ENCODE measurements at regions not wholly inside any gene's neighbourhood (a gene's known extent, or its start where the extent isn't known, plus 50 kb on each side); places are given as distances from the start of the nearest gene placed in this dataset.
"Not testable (repeated sequence)": the region's sequence is repeated elsewhere in the genome, so short reads cannot be mapped to it uniquely, and the experiment has no call there.

- no peak for DNase-seq
These were observed 261.6 kb upstream of the KYNU start for GRCh38 chr2:142615876-142616275.

- not testable (repeated sequence) for DNase-seq
These were observed 264.3 kb upstream of the KYNU start for GRCh38 chr2:142613193-142613592.

DNA sequence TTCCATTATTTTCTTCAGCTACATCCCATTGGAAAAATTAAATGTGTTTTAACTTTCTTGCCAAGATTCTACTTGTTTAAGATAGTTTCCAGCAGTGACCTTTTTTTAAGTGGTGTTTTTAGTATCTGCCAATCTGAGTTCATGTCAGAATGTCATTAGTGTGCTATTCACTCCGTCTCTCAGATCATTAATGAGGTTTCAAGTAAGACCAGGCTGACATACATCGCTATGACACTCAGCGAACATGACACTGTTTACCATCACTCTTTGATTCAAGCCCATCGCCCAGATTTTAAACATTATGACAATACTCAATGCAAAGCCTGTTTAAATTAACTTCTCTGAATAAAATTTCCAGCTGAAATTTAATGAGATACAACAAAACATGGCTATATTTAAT is 272.0 kb upstream of the KYNU start:
- no peak for DNase-seq

GRCh38 chr2:142603759-142604158 is 273.7 kb upstream of the KYNU start:
- DNase-seq, result no peak

DNA sequence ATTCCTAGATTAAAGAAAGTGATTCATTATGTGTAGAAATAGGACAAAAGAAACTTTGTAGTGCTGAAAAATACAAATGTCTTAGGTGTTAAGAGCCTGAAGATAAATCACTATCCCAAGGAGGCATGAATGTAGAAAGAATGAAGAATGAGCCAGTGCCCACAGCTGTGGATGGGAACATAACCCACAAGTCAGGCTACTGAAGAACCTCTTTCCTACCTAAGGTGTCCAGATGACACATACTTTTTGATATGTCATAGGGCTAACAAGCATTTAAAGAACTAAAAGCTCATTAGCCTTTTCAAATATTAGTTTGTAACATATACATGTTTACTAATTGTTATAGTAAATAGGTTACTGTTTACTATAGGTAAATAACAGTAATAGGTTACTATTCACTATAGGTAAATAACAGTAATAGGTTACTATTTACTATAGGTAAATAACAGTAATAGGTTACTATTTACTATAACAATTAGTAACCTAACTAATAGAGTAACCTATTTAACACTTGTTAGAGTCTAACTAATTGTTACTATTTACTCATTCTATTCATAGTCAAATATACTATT is 275.0 kb upstream of the KYNU start:
- DNase-seq, result no peak

DNA sequence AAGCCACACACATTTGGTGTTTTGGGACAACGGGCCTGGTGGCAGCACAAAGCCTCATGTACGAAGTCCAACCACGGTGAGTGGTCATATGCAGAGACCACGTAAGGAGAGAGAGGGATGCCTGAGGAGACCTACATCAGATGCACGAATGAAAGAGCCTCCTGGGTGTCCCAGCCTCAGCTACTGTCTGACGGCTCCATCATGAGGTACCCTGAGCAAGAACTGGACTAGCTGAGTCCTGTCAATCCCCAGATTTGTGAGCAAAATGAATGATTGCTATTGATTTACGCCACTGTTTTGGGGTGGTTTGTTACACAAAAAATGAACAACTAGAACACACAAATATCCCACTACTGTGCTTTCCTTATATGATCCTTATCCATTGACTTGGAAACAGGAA is 275.7 kb upstream of the KYNU start:
- no peak for DNase-seq

DNA sequence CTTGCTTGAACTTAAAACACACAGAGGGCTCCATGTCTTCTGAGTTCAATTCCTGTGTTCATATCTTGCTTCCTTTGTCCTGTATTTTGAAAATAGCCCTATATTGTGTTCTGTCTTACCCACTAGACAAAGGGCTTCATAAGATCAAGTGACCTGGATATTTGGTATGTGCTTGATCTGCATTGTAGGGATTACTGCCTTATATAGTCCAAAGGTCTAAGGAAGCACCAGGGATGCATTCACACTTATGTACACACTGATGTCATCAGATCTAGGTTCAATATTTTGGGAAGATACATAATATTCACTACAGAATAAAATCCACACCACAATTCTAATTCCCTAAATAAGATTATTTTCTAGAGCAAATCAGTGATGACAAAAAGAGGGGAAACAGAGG is 278.0 kb upstream of the KYNU start:
- DNase-seq, result no peak

DNA sequence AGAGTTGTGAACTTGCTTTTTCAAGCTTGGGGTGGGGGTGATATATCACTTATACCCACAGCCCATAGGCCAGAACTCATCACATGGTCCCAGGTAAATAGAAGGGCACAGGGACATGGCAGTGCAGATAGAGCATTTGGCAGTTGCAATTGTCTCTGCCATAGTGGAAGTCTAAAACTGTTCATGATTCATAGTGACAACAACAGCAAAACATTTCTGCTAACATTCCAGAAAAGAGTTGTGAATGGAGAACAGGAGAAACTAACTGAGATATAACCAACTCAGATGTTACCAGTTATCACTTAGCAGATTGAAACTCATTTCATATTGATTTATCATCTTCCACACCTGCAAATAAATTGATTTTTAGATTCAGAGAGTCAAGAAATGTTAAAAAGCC is 278.6 kb upstream of the KYNU start:
- DNase-seq, result no peak

GRCh38 chr2:142596334-142597088 is 281.0 kb upstream of the KYNU start:
- no peak for DNase-seq

DNA sequence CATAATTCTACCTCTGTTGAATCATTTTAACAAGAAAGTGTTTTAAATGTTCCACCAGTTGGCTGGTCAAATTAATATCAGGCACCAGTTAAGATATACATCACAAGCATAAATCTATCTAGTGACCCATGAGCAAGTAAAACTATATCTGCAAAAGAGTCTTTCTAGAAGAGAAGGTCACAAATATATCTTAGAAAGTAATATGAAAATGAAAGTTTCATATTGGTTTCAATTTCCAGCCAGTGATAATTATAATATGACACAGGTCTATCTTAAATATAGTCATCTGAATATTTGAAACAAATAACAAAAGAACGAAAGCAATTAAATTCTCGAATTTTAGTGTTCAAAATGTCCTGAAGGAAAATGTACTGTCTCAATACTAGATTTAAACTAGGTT is 282.5 kb upstream of the KYNU start:
- DNase-seq, result no peak

GRCh38 chr2:142592171-142592570 is 285.3 kb upstream of the KYNU start:
- DNase-seq, result no peak

DNA sequence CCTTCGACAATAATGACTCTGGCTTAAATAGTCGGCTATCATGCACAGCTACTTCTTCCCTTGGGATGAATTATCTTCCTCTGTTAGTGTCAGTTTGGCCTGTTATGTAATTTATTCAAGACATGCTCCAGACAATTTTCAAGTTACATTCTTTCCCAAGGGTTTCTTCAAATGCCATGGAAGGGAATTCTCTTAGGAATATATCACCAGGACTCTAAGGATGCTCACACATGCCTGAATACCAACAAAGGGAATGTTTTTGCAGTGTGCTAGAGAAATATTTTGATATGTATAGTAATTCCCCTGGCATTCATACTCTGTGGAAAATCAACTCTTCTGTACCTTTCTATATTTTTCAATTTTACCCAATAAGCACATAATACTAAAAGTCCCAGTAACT is 286.0 kb upstream of the KYNU start:
- DNase-seq, result no peak

GRCh38 chr2:142588269-142588668 is 289.2 kb upstream of the KYNU start:
- DNase-seq, result no peak

DNA sequence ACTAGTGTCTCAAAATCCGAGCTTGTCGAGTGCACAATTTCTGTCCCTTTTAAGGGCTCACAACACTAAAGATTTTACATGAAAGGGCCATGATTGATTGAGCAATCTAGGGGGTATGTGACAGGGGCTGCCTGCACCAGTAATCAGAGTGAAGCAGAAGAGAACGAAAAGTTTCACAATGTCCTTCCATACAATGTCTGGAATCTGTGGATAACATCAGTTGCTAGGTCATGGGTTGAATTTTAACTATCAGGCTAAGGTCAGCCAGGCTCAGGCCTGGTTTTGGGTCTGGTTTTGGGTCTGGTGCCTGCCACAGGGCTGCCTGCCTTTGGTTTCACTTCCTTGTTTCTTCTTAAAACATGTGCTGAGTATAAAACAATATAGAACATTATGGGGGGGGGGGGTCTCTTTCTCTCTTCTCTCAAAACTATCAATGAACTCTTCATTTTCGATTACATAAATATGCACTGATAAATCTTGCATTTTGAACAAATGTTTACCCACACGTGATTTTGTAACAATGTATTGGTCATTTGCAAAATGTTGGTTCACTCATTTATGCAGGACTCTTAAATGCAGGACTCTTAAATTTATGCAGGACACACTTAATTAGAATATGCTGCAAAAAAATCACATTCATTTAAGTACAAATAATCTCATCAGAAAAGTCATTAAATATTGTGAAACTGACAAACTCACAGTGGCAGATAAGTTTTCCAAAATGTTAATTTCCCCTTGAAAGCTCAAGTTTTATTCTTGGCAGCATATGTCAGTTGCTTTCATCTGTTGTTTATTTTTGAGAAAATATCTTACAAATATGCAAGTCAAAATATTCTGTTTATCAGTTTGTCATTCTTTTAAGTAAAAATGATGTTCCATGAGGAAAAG is 290.5 kb upstream of the KYNU start:
- no peak for DNase-seq

- no peak for DNase-seq
These were observed 291.7 kb upstream of the KYNU start for GRCh38 chr2:142585785-142586184.

DNA sequence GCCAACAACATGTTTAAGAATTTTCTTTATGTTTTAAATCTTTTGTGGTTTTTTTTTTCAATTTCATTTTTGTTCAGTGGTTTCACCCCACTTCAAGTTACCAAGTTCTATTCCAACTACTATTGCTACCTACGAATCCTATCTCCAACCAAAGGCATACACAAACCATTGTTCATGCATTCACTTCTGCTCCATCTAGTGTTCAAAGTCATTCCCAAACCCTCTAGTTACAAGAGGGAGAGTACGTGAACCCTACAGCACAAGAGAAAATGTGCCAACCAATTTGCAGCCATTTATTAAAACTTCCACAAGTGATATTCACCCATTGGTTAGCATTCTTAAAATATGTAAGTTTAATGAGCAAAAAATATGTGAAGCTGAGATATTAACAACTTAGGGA is 295.1 kb upstream of the KYNU start:
- DNase-seq, result no peak

DNA sequence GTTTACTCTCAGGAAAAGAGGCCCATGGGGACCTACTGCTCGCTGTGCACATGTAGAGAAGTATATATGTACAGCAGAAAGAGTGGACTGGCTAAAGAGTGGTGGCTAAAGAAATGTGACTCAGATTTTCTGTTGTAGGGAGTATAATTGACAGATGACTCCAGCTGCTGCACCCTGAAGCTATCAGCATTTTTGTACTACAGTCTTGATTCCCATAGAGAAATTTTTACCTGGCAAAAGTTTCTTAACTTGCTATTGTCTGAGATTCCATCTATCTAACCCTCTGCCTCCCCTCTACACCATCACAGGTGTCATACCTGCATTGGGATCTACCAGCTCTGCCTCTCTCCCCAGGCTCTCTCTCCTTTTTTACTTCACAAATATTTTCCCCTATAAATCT is 296.0 kb upstream of the KYNU start:
- DNase-seq, result no peak

DNA sequence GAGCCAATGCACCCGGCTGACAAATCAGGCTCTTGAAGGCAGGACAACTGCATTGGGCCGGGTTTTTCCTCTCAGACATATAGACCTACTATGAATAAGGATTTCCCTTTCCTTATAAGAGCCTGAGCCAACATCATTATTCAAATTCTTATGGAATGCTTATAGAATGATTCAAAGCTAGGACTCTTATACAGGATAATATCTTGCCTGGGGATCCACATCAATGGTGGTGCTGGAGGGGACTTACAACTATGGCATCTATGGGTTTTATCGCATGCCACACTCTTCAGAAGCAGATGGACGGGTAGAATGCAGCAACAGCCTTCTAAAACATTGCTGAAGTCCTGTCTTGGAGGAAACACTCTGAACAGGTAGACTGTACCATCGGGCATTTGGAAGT is 296.8 kb upstream of the KYNU start:
- DNase-seq, result no peak

DNA sequence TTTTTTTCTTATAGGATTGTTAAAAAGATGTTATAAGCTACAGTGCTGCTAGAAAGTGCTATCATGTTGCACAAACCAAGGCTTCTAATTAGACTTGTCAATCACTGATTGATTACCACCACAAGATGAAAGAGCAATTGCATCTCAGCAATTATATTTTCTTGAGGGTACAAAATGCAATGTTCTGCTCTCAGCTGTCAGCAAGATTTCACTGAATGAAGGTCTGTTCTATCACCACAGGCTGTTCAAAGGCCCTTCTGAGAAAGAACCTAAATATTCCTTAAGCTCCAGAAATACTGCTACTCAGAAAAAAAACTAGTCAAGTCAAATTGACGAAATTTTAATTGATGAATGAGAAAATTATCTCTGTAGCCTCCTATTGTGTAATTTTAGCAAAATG is 301.9 kb upstream of the KYNU start:
- no peak for DNase-seq

GRCh38 chr2:142574388-142574787 is 303.1 kb upstream of the KYNU start:
- no peak for DNase-seq

GRCh38 chr2:142572346-142573132 is 304.9 kb upstream of the KYNU start:
- no peak for DNase-seq

GRCh38 chr2:142571934-142572333 is 305.5 kb upstream of the KYNU start:
- no peak for DNase-seq

DNA sequence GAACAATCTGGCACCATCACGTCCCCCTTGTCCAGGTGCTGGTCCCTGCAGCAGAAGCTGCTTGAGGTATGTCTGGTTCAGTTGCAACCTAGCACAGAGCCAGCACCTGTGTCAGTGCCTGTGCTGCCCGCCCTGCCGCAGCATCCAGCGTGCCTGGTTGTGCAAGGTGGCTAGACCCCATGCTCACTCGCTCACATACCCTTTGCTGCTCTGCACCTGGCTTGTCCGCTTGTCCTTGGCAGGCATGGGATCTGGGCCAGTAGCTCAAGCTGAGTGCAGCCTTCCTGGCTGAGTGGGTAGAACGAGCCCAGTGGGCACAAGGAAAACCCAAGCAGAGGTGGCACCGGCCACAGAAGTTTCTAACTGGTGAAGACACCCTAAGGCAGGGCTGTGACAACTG is 314.6 kb upstream of the KYNU start:
- DNase-seq, result no peak

Data from hematopoietic multipotent progenitor cell treated with erythropoietin and hydrocortisone succinate and interleukin-3 and kit ligand, for 8 days (in vitro differentiated cells).